Subcutaneous abdominal adipose tissue (tissue), 5 donors: ENCODE measurements at regions not wholly inside any gene's neighbourhood (a gene's known extent, or its start where the extent isn't known, plus 50 kb on each side); places are given as distances from the start of the nearest gene placed in this dataset.

Experiments
- H3K27ac ChIP-seq: one replicate; pipeline ENCODE4 v1.7.0; 2013; ENCODE audit warnings: low read depth, mild to moderate bottlenecking, inconsistent platforms, low read length, moderate library complexity
- H3K27me3 ChIP-seq, 5 donors: one replicate each; pipeline ENCODE4 v1.7.0; 2013; ENCODE audit warnings: low read length in 5 of 5, inconsistent platforms in 1 of 5; ENCODE audit not compliant: control insufficient read depth in 5 of 5, insufficient read depth in 4 of 5
- H3K36me3 ChIP-seq, 5 donors: one replicate each; pipeline ENCODE4 v1.7.0; 2013; ENCODE audit warnings: low read length in 5 of 5; ENCODE audit not compliant: control insufficient read depth in 5 of 5, insufficient read depth in 5 of 5
- H3K4me1 ChIP-seq, 5 donors: one replicate each; pipeline ENCODE4 v1.7.0; 2013; ENCODE audit warnings: low read length in 5 of 5, mild to moderate bottlenecking in 3 of 5, moderate library complexity in 1 of 5; ENCODE audit not compliant: control insufficient read depth in 5 of 5, insufficient read depth in 5 of 5
- H3K4me3 ChIP-seq, 5 donors: one replicate each; pipeline ENCODE4 v1.7.0; 2013; ENCODE audit warnings: low read length in 5 of 5, low read depth in 1 of 5
- H3K9ac ChIP-seq, 5 donors: one replicate each; pipeline ENCODE4 v1.7.0; 2013; ENCODE audit warnings: low read length in 5 of 5, mild to moderate bottlenecking in 4 of 5, moderate library complexity in 3 of 5
- H3K9me3 ChIP-seq, 5 donors: one replicate each; pipeline ENCODE4 v1.7.0; 2013; ENCODE audit warnings: low read length in 5 of 5; ENCODE audit not compliant: control insufficient read depth in 5 of 5
- donor health status: healthy.
- donor health status: healthy.
- donor health status: healthy.
- donor health status: healthy.
- donor health status: healthy.

DNA sequence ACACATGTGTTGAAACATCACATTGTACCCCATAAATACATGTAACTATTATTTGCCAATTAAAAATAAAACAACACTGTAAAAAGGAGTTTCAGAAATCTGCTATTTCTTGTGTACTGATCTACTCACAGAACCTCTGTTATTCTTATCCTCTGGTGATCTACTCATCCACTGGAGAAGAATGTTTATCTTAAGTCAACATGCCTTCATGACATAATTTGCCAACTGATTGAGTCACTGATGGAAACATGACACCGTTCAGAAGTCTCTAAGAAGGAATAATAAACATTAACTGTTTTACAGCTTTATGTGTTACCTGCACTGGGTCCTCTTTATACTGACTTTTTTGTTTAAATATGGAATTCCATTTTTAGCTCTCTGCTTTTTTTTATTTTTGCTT lies 555.2 kb downstream of the DCDC2C start:
- no peaks in the 10 kb centered on the region for H3K4me1 ChIP-seq
- H3K9ac ChIP-seq = no peak overlapping the region
- H3K27ac ChIP-seq = no peak overlapping the region
- H3K4me3 ChIP-seq = no peak overlapping the region
- H3K27me3 ChIP-seq = no peaks in the 10 kb centered on the region
- H3K36me3 ChIP-seq = no peaks in the 10 kb centered on the region
- H3K9me3 ChIP-seq = no peaks in the 10 kb centered on the region

GRCh38 chr2:4265936-4266335 lies 562.6 kb downstream of the DCDC2C start:
- Histone ChIP-seq H3K4me1 (no peaks in the 10 kb centered on the region), H3K27ac (no peak overlapping the region), H3K9ac (no peak overlapping the region), H3K4me3 (no peak overlapping the region), H3K27me3 (no peaks in the 10 kb centered on the region), H3K9me3 (no peaks in the 10 kb centered on the region), H3K36me3 (no peaks in the 10 kb centered on the region)

DNA sequence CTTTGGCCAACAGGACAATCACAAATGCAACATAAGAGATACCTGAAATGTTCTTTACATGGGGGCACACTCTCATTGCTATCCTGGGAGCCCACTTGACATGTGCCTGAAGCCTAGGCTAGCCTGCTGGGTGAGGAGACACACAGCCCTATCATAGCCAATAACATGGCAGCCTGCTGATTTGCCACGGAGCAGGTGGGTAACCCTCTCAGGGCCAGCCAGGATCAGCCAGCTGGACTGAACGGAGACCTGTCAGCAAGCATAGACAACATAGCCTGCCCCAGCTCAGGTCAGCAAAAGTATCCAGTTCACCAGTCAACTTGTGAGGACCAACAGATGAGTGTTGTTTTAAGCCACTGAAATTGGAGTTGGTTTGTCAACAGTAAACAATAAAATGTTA lies 566.5 kb downstream of the DCDC2C start:
- H3K27me3 ChIP-seq = peaks cover 0 to 4% (median 0%) of the 10 kb centered on the region in 5 donors
- no peak overlapping the region for H3K27ac ChIP-seq
- no peak overlapping the region for H3K9ac ChIP-seq
- no peaks in the 10 kb centered on the region for H3K4me1 ChIP-seq
- no peak overlapping the region for H3K4me3 ChIP-seq
- no peaks in the 10 kb centered on the region for H3K36me3 ChIP-seq
- no peaks in the 10 kb centered on the region for H3K9me3 ChIP-seq

- Histone ChIP-seq H3K4me3 (no peak overlapping the region), H3K9ac (no peak overlapping the region), H3K9me3 (no peaks in the 10 kb centered on the region), H3K27me3 (peaks cover 0 to 4% (median 0%) of the 10 kb centered on the region in 5 donors), H3K27ac (no peak overlapping the region), H3K4me1 (no peaks in the 10 kb centered on the region), H3K36me3 (no peaks in the 10 kb centered on the region)
Observed at GRCh38 chr2:4272261-4272858, 569.0 kb downstream of the DCDC2C start.

GRCh38 chr2:4278392-4278791 lies 575.0 kb downstream of the DCDC2C start:
- no peak overlapping the region for H3K4me3 ChIP-seq
- no peak overlapping the region for H3K27ac ChIP-seq
- H3K36me3 ChIP-seq = no peaks in the 10 kb centered on the region
- H3K27me3 ChIP-seq = no peaks in the 10 kb centered on the region
- no peaks in the 10 kb centered on the region for H3K4me1 ChIP-seq
- H3K9me3 ChIP-seq = no peaks in the 10 kb centered on the region
- H3K9ac ChIP-seq = no peak overlapping the region

- H3K27me3 ChIP-seq = no peaks in the 10 kb centered on the region
- H3K4me3 ChIP-seq = no peak overlapping the region
- H3K27ac ChIP-seq = no peak overlapping the region
- H3K9ac ChIP-seq = no peak overlapping the region
- no peaks in the 10 kb centered on the region for H3K36me3 ChIP-seq
- H3K4me1 ChIP-seq = no peaks in the 10 kb centered on the region
- no peaks in the 10 kb centered on the region for H3K9me3 ChIP-seq
Observed at GRCh38 chr2:4279431-4279830, 576.1 kb downstream of the DCDC2C start.

- H3K36me3 ChIP-seq = no peaks in the 10 kb centered on the region
- H3K4me3 ChIP-seq = no peak overlapping the region
- no peaks in the 10 kb centered on the region for H3K4me1 ChIP-seq
- no peaks in the 10 kb centered on the region for H3K9me3 ChIP-seq
- no peak overlapping the region for H3K9ac ChIP-seq
- no peak overlapping the region for H3K27ac ChIP-seq
- no peaks in the 10 kb centered on the region for H3K27me3 ChIP-seq
Observed at GRCh38 chr2:4291430-4291829, 588.1 kb downstream of the DCDC2C start.

DNA sequence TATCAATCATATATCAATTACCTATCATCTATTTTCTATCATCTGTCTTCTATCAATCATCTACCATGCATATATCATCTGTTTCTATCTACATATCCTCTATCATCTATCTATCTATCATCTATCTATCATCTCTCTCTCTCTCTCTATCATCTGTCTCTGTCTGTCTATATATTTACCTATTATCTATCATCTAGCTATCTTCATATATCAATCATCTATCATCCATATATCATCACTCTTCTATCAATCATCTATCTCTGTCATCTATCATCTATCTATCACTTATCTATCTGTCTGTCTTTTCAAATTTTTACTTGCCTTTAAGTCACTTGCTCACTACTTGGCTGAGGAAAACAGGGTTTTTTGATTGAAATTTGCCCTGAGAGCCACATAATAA lies 592.3 kb downstream of the DCDC2C start:
- Histone ChIP-seq H3K9ac (no peak overlapping the region), H3K36me3 (no peaks in the 10 kb centered on the region), H3K4me3 (no peak overlapping the region), H3K27ac (no peak overlapping the region), H3K4me1 (no peaks in the 10 kb centered on the region), H3K9me3 (no peaks in the 10 kb centered on the region), H3K27me3 (no peaks in the 10 kb centered on the region)

DNA sequence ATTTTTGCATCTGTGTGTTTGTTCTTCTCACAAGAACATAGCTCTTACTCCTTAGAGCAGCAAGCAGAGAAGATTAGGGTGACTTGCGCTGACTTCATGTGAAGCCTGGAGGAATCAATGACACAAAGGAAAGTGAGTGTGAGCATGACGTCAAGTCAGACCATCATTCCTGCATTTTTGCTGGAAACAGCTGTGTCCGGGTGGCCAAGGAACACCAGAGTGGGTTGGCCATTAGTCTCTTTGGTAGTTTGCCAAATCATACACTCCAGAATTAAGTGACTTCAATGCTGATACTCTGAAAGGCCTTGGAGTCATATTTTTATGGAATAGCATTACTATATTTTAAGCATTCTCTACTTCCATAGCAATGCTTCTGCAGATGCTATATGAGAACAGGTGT lies 597.2 kb downstream of the DCDC2C start:
- H3K27me3 ChIP-seq = no peaks in the 10 kb centered on the region
- no peak overlapping the region for H3K27ac ChIP-seq
- peaks cover 0 to 10% (median 2%) of the 10 kb centered on the region in 5 donors for H3K9me3 ChIP-seq
- H3K4me3 ChIP-seq = no peak overlapping the region
- H3K9ac ChIP-seq = no peak overlapping the region
- H3K4me1 ChIP-seq = no peaks in the 10 kb centered on the region
- no peaks in the 10 kb centered on the region for H3K36me3 ChIP-seq

DNA sequence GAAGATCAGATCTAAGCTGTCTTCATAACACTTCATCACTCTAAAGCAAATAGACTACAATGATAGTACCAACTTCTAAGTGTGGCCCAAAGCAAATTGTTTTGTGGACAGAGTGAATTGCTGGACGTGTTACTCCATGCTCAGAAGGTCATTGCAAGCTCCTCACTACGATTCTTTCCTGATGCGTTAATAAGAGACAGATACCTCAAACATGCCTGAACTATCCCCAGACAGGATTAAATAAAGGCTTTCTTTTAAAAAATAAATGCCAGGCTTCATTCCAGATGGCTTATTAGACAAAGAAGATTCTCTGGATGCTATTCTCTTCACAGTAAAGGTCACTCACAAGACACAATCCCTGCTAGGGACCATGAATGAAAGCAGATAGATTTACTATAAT lies 621.2 kb downstream of the DCDC2C start:
- no peaks in the 10 kb centered on the region for H3K27me3 ChIP-seq
- no peak overlapping the region for H3K27ac ChIP-seq
- no peaks in the 10 kb centered on the region for H3K36me3 ChIP-seq
- H3K9me3 ChIP-seq = peaks cover 0 to 5% (median 0%) of the 10 kb centered on the region in 5 donors
- no peaks in the 10 kb centered on the region for H3K4me1 ChIP-seq
- no peak overlapping the region for H3K4me3 ChIP-seq
- H3K9ac ChIP-seq = no peak overlapping the region

- Histone ChIP-seq H3K9ac (no peak overlapping the region), H3K4me3 (no peak overlapping the region), H3K4me1 (no peaks in the 10 kb centered on the region), H3K27ac (no peak overlapping the region), H3K27me3 (no peaks in the 10 kb centered on the region), H3K36me3 (no peaks in the 10 kb centered on the region), H3K9me3 (peaks cover 0 to 2% (median 0%) of the 10 kb centered on the region in 5 donors)
Observed at GRCh38 chr2:4336864-4337263, 633.5 kb downstream of the DCDC2C start.
